HepG2 (cell line): ENCODE measurements at regions not wholly inside any gene's neighbourhood (a gene's known extent, or its start where the extent isn't known, plus 50 kb on each side); places are given as distances from the start of the nearest gene placed in this dataset.

Experiments
- NCOR1 ChIP-seq: fragments of 200-600 bp; sonication (generic); IDR thresholded peaks from 2 replicates; pipeline ENCODE4 v1.7.0; 2017; ENCODE audit warnings: antibody characterized with exemption, low read length, borderline replicate concordance
- PRDM15 ChIP-seq: sonication (generic); formaldehyde crosslinking; IDR thresholded peaks from 2 replicates; pipeline ENCODE4 v1.4.0; 2020; ENCODE audit warnings: missing genetic modification reagents
- ZNF547 ChIP-seq: sonication (generic); formaldehyde crosslinking; IDR thresholded peaks from 2 replicates; pipeline ENCODE4 v1.5.1; 2020; ENCODE audit warnings: mild to moderate bottlenecking, missing genetic modification reagents
- small RNA-seq, 3 experiments: library from RNA; depleted of rRNA; stranded (forward); fragments of <200 nt; gene quantifications; one replicate each; pipeline ENCODE3, GENCODE V24; 2012; ENCODE audit warnings: low read depth in 2 of 3, low replicate concordance in 1 of 3; ENCODE audit not compliant: insufficient read length in 3 of 3, insufficient read depth in 2 of 3
- TF ChIP-seq, protein P1 (sequence below): IDR thresholded peaks from 2 replicates; pipeline ENCODE4 v1.6.1; 2012; ENCODE audit warnings: low read length, improper control_type of control experiment

DNA sequence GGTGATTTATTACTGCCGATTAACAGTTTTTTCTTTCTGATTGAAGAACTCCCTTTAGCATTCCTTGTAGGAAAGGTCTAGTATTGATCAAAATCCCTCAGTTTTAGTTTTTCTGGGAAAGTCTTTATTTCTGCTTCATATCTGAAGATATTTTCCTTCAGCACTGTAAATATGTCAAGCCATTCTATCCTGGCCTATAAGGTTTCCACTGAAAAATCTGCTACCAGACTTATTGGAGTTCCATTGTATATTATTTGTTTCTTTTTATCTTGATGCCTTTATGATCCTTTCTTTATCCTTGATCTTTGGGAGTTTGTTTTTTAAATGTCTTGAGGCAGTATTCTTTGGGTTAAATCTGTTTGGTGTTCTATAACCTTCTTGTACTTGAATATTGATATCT, 55.0 kb upstream of the TMTC1 start (continued):
- TF ChIP-seq, protein P1, sequence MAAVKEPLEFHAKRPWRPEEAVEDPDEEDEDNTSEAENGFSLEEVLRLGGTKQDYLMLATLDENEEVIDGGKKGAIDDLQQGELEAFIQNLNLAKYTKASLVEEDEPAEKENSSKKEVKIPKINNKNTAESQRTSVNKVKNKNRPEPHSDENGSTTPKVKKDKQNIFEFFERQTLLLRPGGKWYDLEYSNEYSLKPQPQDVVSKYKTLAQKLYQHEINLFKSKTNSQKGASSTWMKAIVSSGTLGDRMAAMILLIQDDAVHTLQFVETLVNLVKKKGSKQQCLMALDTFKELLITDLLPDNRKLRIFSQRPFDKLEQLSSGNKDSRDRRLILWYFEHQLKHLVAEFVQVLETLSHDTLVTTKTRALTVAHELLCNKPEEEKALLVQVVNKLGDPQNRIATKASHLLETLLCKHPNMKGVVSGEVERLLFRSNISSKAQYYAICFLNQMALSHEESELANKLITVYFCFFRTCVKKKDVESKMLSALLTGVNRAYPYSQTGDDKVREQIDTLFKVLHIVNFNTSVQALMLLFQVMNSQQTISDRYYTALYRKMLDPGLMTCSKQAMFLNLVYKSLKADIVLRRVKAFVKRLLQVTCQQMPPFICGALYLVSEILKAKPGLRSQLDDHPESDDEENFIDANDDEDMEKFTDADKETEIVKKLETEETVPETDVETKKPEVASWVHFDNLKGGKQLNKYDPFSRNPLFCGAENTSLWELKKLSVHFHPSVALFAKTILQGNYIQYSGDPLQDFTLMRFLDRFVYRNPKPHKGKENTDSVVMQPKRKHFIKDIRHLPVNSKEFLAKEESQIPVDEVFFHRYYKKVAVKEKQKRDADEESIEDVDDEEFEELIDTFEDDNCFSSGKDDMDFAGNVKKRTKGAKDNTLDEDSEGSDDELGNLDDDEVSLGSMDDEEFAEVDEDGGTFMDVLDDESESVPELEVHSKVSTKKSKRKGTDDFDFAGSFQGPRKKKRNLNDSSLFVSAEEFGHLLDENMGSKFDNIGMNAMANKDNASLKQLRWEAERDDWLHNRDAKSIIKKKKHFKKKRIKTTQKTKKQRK = no peak
- TF ChIP-seq ZNF547 (CRISPR knock-in tag) (no peak), NCOR1 (no peak), PRDM15 (CRISPR knock-in tag) (no peak)

Small RNAs in the stretch of these regions (small RNA-seq; reads per million reads assigned to genes)
- 0 reads per million in 3 experiments for gene AC023511.2
- 0 to 1.9 (median 0) reads per million in 3 experiments for gene RNA5SP356
